ENCODE measurements at regions not wholly inside any gene's neighbourhood (a gene's known extent, or its start where the extent isn't known, plus 50 kb on each side); places are given as distances from the start of the nearest gene placed in this dataset.

DNA sequence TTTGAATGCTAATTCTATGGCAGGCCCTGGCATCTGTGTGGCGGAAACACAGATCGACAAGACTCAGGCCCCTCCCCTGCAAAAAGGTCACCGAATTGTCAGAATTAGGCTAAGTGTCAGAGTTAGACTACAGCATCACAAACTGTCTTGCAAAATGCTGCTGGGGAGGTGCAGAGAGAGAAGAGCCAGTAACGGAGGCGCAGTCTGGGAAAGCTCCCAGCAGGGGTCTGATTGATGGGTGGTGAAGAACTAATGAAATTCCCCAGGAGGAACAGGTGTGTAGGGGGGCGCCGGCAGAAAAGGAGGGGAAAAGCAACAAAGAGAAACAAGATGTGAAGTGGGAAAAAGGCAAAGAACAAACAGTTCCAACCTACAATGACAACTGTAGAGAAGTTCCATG lies 72.7 kb upstream of the TAMM41 start:
- no peak for DNase-seq

DNA sequence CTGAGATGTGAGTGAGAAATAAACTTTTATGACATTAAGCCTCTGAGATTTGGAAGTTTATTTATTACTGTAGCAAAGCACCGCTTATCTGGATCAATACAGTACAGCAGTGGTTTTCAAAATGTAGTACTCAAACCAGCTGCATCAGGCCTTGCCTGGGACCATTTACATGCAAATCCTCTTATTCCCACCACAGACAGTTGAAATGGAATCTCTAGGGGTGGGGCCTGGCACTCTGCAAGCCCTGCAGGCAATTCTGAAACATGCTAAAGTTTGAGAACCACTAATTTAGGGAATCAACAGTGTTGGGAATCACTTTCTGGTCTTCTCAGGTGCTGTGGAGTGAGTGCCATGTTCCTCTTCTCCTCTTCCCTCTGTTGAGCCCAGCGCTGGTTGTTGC lies 77.8 kb upstream of the TAMM41 start:
- DNase-seq: no peak

GRCh38 chr3:11928381-11928780 lies 75.8 kb upstream of the SYN2 start:
- no peak for DNase-seq

GRCh38 chr3:11929531-11929930 lies 74.7 kb upstream of the SYN2 start:
- no peak for DNase-seq

GRCh38 chr3:11930084-11930483 lies 74.1 kb upstream of the SYN2 start:
- no peak for DNase-seq

- no peak for DNase-seq
Measured at GRCh38 chr3:11932636-11933035, 71.6 kb upstream of the SYN2 start.

DNA sequence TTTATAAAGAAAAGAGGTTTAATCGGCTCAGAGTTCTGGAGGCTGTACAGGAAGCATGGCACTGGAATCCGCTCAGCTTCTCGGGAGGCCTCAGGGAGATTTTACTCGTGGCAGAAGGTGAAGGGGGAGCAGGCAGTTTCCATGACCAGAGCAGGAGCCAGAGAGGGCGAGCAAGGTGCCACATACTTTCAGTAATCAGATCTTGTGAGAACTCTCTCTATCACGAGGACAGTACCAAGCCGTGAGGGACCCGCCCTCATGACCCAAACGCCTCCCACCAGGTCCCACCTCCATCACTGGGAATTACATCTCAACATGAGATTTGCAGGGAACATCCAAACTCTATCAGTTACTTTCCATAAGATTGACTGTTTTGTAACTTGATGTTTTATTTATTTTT lies 70.7 kb upstream of the SYN2 start:
- no peak for DNase-seq

GRCh38 chr3:11944052-11944673 lies 60.0 kb upstream of the SYN2 start:
- DNase-seq: peak; percentile 34

GRCh38 chr3:11948331-11948730 lies 55.9 kb upstream of the SYN2 start:
- no peak for DNase-seq

GRCh38 chr3:11948866-11949265 lies 55.3 kb upstream of the SYN2 start:
- no peak for DNase-seq

DNA sequence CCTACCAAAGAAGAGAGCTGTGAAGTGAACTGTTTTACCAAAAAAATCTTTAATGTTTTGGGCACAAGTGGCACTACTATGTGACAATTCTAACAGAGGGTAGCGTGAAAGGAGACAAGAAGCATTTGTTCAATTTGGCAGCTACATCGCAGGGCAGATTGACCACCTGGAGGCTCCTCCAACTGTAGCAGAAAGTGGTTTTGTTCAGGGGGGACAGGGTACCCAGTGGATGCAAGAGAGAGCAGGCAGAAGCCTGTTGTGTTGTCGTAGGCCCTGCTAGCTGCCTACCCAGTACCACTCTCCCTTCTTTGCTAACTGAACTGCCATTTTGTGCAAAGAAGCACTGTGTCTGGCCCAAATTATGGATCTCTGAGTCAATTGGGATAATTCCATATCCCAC lies 54.8 kb upstream of the SYN2 start:
- DNase-seq: no peak

DNA sequence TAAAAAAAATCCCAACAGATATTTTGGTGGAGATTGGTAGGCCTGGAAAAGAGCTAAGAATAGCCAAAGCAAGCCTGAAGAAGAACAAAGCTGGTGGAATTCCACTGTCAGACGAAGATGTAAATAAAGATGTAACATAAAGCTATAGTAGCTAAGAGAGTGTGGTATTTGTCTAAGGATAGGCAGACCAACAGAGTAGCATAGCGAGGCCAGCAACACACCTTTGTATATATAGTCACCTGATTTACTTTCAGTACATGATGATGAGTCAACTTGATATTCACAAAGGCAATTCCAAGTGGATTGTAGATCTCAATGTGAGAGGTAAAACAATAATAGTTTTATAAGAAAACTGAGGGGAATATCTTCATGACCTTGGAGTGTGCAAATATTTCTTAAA lies 53.6 kb upstream of the SYN2 start:
- no peak for DNase-seq

- no peak for DNase-seq
Measured at GRCh38 chr3:11953350-11953749, 50.8 kb upstream of the SYN2 start.

DNA sequence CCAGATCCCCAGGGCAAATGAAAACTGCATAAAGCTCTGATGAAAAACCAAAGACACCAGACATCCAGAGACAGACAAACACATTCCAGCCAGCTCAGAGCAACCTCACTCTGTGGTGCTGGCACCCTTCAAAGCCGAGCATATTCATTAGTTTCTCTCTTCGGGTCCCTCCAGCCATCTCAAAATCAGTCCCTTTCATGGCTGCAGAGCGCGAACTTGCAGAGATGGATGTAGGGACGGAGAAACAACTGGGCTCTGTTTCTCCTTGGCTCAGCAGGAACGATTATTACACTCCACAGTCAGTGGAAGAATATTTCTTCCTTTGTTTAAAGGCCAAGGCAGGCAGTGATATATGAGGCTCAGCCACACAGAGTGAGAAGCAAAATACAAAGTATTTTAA lies 50.4 kb upstream of the SYN2 start:
- DNase-seq: no peak

DNA sequence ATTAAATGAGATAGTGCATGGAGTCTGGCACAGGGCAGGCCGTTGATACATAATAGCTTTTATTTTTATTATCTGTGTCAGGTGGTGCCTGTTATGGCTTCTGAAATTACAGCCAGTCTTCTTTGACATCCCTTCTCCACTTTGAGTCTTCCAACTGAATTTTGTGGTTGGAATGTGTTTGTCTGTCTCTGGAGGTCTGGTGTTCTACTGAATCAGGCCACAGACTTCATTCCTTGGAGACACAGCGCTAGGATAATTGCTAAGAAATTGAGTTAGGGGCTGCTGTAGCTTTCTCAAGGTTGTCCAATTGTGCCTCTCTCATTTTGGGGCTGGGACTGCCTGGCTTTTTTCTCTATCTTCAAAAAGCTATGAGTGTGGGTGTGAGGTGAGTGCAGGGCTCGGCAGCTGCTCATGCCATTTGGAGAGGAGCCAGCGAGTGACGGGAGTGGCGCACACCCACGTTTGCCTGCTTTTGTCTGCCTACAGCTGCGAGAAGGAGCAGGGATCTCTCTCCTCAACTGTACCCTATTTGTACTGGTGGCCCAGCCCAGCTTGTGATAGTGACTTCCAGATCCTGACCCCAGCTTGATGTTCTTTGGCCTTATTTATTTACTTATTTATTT lies 49.8 kb upstream of the SYN2 start:
- no peak for DNase-seq

Measured in hematopoietic multipotent progenitor cell treated with erythropoietin and hydrocortisone succinate and interleukin-3 and kit ligand, for 8 days (in vitro differentiated cells).